HG02938 (cell line): ENCODE measurements at regions not wholly inside any gene's neighbourhood (a gene's known extent, or its start where the extent isn't known, plus 50 kb on each side); places are given as distances from the start of the nearest gene placed in this dataset.

ENCODE experiments used
- ATAC-seq: cut with Tn5 transposase; IDR thresholded peaks from one replicate; pipeline ENCODE4 v1.9.1; 2021; ENCODE audit warnings: mild to moderate bottlenecking, moderate library complexity; ENCODE audit not compliant: unreplicated experiment

DNA sequence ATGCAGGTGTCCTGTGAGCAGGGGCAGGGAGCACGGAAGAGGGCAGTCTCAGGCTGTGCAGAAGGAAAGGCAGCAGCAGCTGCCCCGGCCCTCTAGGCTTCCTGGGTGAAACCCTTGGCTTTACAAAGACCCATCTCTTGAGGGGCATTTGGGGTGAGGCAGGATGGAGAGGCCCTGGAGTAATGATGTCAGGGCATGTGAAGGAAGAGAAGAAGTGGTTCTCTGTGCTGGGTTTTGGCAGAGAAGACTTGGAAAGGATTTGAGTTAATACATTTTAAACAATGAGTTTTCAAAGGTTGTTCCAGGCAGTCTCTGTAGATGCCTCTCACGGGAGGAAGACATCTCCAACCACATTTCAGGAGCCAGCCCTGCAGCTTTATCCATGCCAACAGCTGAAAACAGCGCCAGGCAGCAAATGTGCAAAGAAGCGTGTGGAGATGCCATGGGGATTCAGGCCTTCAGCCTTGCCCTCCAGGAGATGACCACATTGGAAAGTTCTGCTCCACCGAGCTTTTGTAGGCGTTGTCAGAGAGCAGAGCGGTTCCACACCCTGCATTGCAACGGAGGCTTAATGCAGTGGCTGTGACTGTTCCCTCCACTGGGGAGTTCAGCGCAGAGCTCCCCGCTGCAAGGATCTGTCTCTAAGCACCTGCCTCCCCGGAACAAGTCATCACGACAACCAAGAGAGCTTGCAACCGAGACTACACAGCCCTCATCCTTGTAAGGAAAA, 322.8 kb downstream of the UQCRFS1 start:
- no peak for ATAC-seq

DNA sequence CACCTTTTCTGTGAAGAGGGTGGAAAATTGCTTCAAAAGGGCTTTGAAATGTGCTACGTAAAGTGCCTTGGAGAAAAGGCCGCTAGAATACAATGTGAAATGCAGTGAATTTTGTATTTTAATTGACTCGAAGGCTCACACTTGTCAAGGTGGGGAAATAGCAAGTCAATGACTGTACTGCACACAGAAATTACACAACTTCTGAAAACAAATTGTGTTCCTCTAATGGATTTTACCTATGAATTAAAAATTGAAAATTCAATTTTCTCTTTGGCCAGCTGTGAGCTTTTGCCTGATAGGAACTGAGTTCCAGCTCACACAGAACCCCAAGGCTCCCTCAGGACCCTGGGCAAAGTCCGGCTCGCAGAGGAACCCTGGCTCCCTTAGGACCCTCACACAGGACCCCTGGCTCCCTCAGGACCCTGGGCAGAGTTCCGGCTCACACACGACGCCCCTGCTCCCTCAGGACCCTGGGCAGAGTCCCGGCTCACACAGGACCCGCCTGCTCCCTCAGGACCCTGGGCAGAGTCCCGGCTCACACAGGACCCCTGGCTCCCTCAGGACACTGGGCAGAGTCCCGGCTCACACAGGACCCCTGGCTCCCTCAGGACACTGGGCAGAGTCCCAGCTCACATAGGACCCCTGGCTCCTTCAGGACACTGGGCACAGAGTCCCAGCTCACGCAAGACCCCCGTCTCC, 324.9 kb downstream of the UQCRFS1 start:
- ATAC-seq: no peak

DNA sequence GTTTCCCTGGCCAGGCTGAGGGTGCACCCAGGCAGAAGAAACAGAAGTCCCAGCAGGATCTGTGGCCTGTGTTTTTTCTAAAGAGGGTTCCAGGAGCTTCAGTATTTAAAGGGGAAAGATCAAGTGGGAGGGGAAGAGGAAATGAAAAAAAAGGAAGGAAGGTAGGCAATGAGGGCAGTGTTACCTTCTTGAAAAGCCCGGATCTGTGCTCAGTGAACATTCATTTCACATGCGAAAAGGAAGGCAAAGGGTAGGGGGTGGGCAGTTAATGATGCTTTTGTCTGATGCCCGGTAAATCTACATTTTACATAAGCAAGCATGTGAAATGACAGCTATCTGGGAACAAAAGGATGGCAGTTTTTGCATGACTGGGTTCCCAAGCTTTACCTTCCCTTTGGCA, 326.2 kb downstream of the UQCRFS1 start:
- no peak for ATAC-seq

DNA sequence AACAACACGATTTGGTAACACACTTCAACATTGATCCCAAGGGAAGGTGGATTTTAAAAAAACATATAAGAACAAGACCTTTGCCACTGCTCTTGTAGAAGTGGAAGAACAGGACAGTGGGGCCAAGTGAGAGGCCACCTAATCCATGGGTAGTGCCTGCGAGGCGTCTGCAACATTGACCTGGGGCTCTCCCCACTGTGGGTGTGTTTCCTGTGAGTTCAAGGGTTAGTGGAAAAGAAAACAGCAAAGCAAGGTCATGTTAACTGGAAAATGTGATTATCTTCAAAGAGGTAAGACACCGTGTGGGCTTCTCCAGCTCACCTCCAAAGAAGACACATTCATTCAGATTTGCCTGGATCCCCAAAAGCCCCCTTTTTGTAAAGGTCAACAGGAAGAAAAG, 327.0 kb downstream of the UQCRFS1 start:
- no peak for ATAC-seq

DNA sequence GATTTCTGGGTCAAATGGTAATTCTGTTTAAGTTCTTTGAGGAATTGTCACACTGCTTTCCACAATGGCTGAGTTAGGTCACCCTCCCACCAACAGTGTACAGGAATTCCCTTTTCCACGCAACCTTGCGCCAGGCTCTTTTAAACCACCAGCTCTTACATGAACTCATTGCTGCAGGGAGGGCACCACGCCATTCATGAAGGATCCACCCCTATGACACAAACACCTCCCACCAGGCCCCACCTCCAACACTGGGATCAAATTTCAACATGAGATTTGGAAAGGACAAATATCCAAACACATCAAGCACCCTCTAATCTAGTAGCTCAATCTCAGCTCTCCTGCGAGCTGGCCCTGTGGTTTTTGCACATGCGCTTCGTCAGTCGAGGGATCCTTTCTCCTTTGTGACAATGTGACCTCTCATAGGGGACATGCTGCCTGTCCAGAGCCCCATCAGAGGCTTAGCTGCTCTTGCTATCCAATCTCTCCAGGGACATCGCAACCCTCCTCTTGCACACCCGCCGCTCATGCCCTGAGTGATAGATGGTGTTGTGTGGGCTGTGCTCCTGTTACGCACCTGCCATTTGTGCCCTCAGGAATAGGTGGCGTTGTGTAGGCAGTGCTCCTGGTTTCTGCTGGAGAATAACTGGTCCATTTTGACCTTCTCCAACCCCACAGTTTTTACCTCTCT, 328.0 kb downstream of the UQCRFS1 start:
- ATAC-seq: no peak

DNA sequence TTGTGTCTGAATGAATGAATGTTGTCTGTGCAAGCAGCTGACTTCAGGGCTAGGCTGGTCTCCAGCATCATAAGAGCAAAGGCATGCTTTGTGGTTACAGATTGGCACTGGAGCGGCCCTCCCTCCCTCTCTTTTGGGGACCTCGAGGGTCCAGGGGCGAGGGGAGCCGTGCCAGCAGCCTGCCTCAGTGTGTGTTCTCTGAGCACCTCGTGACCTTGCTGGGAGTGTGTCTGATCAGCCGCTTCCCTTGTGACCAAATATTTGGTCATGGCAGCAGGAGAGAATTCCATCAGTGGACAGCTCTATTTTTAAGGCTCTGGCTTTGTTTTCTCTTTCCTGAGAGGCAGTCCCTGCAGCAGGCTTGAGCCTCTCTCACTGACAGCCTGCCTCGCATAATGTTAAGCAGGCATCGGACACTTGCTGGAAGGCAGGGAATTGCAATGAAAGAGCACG, 329.7 kb downstream of the UQCRFS1 start:
- no peak for ATAC-seq

DNA sequence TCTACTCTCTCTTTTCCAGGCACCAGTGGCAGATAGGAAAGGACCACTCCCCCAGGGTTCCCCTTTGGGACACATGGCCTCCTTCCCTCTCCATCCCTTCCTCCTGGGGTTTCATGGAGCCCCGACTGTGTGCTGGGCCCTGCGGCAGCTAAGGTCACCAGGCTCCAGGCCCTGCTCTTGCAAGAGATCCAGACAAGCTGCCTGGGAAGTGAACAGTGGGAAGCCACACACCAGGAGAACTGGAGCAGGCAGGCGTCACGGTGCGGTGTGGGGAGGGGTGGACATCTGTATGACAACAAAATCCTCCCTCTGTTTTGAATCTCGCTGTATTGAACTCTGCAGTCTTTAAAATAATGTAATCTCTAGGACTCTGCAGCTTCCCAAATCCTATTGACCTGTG, 330.1 kb downstream of the UQCRFS1 start:
- no peak for ATAC-seq

DNA sequence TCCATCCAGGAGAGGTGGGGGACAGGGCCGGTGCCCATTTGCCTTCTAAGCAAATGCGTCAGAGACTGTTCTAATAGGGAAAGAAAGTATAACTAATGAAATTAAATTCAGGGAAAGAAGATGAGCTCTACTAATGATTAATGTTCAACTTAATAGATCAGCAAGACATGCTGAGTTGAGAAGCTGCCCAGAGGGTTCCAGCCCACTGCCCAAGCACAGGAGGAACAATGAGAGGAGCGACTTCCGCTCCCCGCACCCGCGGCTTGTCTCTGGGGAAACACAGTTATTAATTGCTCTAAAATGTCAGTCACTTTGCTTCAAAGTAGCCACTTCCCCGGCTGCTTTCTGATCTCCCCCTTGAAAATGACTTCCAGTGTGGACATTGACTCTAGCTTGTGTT, 331.3 kb downstream of the UQCRFS1 start:
- ATAC-seq: no peak

DNA sequence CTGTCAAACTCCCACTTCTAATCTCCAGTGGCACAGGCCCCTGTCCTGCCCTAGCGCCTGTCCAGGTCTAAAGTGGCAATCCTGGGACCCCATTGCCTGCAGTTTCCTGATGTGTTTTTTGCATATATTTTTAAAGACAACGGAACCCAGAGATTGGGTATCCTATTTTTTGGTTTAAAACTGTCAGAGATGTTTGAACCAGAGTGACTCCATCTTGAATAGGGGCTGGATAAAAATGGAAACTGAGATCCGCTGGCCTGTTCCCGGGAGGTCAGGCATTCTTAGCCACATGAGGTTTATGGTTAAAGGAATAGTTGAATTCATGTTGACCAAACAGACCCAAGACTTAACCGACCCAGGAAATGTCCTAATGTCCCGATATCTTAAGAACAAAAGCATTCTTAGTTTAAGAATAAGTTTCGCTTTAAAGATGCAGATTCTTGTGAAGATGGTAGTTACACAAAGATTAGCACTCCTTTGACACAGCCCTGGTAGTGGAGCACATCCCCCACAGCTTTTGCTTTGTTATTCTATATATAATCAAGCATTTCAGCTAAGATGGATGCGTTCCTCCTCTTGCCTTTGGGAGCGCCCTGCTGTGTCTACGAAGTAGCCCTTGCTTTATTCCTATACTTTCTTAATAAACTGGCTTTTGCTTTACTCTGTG, 332.1 kb downstream of the UQCRFS1 start:
- no peak for ATAC-seq

DNA sequence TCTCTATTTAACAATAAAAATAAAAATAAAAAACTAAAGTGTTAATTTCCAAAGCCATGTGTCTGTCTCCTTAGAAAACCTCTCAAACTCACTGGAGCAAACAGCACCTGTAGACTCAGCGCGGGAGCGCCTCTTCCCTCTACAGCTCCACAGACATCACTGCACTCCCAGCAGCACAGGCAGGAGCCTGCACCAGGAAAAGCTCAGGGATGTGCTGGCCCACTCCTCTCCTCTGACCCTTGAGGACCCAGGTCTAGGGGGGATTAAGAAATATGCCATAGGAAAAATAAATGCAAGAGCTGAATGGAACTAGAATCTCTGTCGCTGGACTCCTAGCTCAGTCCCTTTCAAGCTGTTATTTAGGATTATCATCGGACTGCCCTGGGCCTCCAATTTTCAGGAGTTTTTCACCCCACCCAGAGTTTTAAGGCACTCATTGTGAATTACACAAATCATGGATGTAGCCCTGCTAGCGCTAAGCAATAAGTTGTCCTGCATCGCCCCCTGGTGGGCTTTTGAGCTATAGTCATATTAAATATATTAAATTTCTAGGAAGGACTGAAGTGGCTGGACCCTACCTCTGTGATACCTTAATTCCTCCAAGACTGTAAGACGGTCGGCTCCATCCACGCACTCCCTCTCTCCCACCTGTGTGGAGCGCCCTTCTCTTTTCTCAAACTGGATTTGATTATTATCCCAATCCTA, 333.9 kb downstream of the UQCRFS1 start:
- no peak for ATAC-seq

DNA sequence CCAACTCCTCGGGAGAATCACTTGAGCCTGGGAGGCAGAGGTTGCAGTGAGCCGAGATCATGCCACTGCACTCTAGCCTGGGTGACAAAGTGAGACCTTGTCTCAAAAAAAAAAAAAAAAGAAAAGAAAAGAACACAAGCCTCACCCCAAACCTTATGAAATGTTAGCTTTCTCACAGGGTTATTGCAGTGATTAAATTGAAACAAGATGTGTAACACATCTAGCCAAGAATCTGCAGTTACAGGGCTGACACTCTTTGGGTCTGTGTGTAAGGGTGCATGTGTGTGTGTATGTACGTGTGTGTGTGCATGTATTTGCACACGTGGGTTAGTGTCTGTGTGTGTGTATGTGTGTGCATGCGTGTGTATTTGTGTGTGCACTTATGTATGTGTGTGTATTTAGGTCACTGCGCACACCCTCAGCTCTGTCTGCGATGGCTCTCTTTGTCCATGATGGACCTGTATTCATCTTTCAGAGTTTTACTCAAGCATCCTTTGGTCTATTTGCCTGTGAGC, 336.3 kb downstream of the UQCRFS1 start:
- no peak for ATAC-seq

DNA sequence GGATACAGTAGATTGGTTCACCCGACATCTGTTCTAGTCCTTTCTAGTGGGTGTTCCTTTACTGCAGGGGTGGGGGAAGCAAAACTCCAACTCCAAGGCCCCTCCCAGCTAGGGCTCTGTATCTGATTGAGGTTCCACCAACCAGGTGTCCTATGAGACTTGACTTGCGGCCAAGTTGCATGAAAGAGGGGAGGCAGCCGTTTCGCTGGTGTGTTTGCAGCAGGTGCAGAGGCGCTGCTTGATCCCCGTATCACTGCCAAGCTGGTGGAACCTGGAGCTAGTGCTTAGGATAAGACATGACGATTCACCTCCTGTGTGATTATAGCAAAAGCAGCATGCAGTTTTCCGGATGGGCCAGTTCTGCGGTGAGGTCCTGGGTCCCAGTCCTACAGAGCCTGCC, 338.2 kb downstream of the UQCRFS1 start:
- no peak for ATAC-seq

DNA sequence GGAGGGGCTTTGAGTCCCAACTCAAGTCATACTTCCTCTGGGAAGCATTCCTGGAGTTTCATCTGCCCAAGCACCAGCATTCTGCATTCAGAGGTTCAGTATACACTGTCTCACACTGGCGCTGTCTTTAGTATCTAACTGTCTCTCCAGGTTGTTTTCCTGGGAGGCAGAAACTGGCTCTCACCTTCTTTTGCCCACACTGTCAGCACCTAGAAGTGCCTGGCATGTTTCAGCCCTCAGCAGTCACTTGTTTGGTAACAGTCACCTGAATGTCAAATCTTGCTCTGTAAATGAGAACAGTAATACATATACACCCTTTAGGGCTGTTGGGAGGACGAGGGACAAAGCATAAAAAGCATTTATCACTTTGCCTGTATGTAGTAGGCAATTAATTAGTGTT, 339.6 kb downstream of the UQCRFS1 start:
- ATAC-seq: no peak

DNA sequence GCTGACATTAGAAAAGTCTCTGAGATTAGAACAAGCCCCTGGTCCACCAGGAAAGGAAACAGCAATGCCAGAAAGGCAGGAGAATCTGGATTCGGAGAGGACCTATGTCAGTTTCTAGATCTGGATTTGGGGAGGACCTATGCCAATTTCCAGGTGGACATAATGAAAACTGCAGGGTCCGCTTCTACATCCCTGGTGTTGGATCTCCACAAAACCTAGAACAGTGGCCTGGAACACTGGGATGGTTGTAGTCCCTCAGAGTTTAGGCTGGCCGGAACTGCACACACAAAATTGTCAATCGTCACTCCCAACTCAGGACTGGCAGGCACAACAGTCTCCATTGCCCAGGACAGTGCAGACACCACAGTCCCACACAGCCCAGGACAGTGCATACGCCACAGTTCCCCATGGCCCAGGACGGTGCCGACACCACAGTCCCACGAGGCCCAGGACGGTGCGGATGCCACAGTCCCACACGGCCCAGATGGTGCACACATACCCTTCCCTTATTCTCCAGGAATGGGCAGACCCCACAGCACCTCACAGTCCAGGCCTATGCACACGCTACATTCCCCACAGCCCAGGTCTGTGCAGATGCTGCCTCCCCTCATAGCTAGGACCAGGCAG, 341.7 kb downstream of the UQCRFS1 start:
- no peak for ATAC-seq

DNA sequence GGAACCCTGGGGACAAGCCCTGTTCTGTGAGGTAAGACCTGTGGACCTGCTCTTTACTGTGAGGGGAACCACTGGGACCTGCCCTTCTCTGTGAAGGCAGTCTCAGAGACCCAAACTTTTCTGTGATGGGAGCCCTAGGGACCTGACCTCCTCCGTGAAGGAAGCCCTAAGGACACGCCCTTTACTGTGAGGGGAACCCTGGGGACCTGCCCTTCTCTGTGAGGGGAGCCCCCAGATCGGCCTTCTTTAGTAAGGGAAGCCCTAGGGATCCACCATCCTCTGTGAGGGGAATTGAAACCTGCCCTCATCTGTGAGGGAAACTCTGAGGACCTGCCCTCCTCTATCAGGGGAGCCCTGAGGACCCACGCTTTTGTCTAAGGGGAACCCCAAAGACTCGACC, 343.5 kb downstream of the UQCRFS1 start:
- ATAC-seq: no peak

DNA sequence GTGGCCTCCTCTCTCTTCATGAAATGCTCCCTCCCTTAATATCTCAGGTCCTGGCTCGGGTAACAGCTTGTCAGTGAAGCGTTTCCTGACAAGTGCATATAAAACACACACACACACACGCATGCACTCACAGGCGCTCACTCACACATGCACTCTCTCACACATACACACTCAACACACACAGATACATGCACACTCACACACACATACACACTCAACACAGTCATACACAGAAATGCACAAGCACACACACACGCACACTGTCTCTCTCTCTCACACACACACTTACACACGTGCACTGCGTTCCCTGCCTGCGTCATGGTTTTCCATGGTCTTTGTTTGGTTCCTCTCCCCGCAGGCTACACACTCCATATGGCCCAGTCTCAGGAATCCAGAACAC, 344.1 kb downstream of the UQCRFS1 start:
- ATAC-seq: no peak

DNA sequence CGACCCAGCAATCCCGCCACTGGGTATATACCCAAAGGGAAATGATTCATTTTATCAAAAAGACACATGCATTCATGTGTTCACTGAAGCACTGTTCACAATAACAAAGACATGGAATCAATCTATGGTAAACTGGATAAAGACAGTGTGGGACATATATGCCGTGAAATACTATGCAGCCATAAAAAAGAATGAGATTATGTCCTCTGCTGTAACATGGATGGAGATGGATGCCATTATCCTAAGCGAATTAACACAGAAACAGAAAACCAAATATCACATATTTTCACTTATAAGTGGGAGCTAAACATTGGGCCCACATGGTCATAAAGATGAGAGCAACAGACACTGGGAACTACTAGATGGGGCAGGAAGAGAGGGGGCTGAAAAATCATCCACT, 345.0 kb downstream of the UQCRFS1 start:
- no peak for ATAC-seq

DNA sequence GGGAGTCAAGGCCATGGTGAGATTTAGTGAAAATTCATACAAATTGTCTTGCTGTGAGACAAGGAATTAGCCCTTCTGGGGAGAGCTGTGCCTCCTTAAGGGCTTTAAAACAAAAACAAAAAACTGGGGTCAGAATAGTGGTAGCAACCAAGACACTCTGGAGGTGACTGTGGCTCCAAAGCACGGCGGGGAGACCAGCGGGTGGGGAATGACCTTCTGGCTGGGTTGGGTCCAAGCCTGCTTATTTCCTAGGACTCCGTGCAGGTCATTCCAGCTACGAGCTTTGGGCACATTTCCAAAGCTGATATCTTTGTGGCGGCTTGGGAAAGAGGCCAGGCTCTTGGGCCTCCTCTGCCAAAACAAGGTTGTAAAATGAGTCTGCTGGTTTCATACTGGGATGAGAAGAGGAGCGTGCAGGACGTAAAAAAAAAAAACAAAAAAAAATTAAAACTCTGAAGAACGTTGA, 348.3 kb downstream of the UQCRFS1 start:
- ATAC-seq: no peak

DNA sequence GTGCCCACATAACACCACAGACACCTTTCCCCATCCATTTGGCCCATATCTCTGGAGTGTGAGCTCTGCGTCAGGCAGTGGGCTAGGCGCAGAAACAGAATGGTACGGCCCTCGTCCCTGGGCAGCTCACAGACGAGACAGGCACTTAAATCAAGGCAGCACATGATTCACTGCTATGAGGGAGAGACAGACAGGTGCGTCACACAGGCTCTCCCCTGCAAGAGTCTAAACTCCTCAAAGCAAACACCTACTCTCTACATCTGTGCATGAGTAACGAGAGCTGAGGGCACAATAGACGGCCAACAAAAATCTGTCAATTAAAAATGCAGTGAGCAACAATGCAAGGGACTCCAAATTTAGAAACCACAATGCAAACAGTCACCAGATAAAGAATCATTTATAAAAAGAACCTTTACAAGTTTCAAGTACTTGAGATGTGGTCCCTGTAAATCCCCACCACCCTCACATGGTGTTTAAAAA, 348.9 kb downstream of the UQCRFS1 start:
- no peak for ATAC-seq

DNA sequence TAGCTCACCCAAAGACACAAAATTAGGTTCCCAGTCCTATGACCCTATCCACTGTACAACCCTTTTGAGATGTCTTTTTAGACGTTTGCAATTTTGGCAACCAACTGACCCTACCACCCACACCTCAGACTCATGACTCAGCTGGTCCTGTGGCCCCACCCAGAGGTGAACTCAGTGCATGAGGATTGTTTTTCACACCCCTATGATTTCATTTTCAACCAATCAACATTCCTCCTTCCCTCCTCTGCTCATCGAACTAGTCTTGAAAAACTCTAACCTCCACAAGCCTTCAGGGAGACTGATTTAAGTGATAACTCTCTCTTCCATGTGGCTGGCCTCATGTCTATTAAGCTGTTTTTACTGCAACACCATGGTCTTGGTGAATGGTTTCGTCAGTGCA, 350.7 kb downstream of the UQCRFS1 start:
- no peak for ATAC-seq
